Fibroblast of lung (primary cell): ENCODE measurements at regions not wholly inside any gene's neighbourhood (a gene's known extent, or its start where the extent isn't known, plus 50 kb on each side); places are given as distances from the start of the nearest gene placed in this dataset.

ENCODE experiments used
- EZH2 ChIP-seq: IDR thresholded peaks from 2 replicates; pipeline ENCODE4 v1.5.1; 2012; ENCODE audit warnings: low read length, control low read depth, mild to moderate bottlenecking; ENCODE audit errors: missing control alignments
- TF ChIP-seq, protein P1 (sequence below), 2 donors: IDR thresholded peaks in 1 of 2; conservative IDR thresholded peaks in 1 of 2; 1 replicate in 1 of 2; 2 replicates in 1 of 2; pipeline ENCODE4 v1.5.1; 2011 to 2012; ENCODE audit warnings: low read length in 2 of 2, control low read depth in 1 of 2, inconsistent platforms in 1 of 2, low read depth in 1 of 2, mild to moderate bottlenecking in 1 of 2

DNA sequence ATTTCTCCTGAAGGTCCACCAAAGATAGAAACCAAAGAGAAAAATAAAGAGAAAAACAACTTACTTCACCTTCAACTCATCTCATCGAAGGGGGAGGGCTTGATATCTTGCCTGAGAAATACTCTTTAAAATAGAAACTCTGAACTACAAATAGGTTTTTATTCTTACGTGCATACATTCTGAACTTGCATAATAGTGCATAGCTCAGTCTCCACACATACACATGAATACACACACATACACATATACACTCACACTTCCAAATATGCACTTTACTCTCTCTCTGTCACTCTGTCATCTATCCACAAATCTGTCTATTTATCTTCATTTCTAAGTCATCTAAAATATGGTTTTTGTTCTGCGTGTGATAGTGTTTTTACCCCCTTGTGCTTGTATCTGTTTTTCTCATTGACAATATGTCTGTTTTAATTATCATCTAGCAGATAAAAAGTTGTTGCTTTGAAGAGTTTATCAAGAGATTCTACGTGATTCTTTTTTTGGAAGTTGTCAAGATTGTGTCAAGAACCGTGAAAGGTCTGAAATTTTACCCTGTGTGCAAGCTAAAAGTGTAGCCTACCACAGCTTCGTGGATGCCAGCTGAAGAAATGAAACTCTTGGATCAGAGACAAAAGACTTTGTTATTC is 468.8 kb downstream of the EPM2A start:
- TF ChIP-seq, protein P1, sequence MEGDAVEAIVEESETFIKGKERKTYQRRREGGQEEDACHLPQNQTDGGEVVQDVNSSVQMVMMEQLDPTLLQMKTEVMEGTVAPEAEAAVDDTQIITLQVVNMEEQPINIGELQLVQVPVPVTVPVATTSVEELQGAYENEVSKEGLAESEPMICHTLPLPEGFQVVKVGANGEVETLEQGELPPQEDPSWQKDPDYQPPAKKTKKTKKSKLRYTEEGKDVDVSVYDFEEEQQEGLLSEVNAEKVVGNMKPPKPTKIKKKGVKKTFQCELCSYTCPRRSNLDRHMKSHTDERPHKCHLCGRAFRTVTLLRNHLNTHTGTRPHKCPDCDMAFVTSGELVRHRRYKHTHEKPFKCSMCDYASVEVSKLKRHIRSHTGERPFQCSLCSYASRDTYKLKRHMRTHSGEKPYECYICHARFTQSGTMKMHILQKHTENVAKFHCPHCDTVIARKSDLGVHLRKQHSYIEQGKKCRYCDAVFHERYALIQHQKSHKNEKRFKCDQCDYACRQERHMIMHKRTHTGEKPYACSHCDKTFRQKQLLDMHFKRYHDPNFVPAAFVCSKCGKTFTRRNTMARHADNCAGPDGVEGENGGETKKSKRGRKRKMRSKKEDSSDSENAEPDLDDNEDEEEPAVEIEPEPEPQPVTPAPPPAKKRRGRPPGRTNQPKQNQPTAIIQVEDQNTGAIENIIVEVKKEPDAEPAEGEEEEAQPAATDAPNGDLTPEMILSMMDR (conservative IDR thresholded peaks at IDR 0.05 in 1 of 2, IDR thresholded peaks at IDR 0.05 in 1 of 2; ENCODE audit: low read depth in 1 of 2, low read length in 2 of 2): no peak
- no peak for TF ChIP-seq EZH2
